ENCODE measurements at regions not wholly inside any gene's neighbourhood (a gene's known extent, or its start where the extent isn't known, plus 50 kb on each side); places are given as distances from the start of the nearest gene placed in this dataset.

- FAIRE-seq = no peak
Observed at GRCh38 chr7:33701927-33702326, 203.4 kb upstream of the BMPER start.

GRCh38 chr7:33702514-33703054 lies 202.8 kb upstream of the BMPER start:
- FAIRE-seq = no peak

DNA sequence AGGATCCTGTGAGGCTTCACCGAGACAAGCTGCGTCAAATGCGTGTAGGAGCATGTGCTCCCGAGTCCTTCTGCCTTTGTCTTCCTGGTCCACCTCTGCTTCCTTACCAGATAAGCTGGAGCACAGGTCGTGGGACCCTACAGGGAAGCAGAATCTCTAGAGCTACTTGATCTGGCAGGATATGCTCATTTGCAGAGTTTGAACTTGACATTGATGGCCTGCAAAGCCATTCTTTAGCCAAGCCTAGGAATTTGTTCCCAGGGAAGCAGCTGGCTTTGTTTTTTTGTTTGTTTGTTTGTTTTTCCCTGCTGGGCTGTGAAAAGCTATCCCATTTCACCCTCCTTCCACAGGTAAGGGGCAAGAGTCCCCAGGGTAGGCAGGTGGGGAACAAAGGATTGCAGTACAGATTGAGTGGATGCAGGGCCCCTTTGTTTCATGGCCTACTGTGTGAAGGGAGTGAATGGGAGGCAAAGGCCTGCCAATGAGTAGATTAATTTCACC lies 200.0 kb upstream of the BMPER start:
- FAIRE-seq = no peak

DNA sequence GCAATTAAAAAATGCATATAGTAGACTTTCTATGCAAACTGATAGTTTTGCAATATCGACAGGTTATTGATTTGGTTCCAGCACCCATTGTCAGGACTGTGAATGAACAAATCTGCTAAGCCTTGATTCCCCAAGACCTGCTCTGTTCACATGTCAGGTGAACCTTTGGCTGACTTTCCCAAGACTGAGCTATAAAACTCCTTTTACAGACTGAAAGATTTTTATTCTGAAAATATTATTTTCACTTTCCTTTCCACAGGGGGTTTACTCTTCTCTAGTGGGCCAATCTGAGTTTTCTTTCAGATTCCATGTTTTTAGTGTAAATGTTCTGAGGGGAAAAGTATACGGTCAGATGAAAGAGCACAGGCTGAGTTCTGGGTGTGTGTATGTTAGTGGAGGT lies 199.2 kb upstream of the BMPER start:
- no peak for FAIRE-seq

DNA sequence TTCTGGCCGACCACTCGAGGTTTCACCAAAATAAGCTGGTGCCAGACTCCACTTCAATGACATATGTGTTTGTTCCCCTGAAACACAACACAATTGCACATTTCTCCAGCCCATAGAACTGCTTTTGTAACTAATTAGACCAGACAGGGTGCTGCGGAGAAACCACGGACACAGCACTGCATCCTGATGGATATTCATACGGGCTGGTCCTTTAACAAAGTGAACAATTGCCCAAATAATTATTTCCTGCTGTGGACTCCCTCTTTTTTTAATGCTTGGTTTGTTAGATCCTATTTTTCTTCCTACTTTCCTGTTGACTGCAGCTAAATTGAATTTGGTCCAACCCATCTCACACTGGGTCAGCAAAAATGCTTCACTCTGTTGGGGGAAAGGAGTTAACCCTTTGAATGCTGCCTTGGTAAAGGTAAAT lies 198.6 kb upstream of the BMPER start:
- FAIRE-seq = no peak

DNA sequence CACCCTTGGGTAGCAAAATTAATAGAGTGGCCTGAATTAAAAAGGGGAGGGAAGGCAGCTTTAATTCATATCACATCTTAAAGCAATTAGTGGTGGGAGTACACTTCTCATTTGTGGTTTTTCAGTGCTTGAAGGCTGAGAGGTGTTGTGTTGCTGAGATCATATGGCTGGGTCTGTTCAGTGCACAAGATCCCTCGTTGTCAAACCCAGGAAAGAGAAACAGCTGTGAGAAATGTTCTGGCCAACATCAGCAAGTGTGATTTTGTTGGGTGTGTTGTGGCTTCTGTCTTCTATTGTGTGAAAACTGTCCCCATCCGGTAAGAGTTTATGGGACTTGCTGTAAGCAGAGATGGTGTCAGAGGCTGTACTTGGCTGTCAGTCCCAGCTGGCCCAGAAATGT lies 197.9 kb upstream of the BMPER start:
- FAIRE-seq = no peak

- no peak for FAIRE-seq
Observed at GRCh38 chr7:33710608-33711007, 194.7 kb upstream of the BMPER start.

DNA sequence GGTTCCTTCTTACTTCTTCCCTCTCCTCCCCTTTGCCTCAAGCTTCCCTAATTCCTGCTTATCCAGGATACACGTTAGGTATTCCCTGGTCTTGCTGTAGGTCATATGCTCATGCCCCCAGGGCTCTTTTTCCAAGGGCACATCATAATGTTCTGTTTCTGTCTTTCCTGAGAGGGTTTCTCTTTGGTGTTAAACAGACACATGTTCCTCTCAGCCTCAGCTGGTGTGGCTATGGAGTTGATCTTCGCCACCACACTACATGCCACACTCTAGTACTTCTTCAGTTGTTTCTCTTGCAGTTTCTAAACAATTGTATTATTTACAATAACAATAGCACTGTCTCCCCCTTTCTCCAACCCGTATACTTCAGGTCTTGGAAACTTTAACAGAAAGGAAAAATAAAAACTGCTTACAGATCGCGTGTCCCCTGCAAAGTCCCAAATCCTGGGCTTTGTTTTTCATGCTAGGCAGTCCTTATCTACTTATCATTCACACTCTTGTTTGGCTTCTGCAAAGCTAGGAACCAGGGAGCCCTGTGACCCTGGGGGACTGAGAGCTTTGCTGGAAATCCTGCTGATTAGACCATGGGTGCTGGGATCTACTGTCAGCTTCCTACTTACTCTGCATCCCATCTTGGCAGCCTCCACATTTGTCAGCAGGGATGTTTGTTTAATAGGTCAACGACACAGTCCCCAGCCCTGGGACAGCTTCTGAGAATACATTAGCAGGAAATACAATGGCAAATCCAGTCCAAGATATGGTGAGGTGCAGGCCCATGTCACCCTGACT lies 193.9 kb upstream of the BMPER start:
- FAIRE-seq = no peak

- no peak for FAIRE-seq
Observed at GRCh38 chr7:33712020-33712414, 193.3 kb upstream of the BMPER start.

DNA sequence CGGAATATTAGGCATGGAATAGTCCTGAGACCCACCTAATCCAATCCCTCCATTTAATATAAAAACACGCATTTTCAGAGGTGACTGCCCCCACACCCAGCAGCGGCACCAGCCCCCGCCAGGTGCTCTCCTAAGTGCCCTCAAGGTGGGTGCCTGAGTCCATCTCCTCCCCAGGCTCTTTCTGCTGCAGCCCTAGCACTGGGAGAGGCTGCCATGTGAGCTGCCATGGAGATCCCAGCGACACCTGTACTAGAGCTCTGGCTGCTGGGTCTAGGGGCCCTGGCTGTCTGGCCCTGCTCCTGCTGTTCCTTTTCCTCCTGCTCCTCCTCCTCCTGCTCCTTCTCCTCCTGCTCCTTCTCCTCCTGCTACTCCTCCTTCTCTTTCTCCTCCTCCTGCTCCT lies 191.1 kb upstream of the BMPER start:
- FAIRE-seq = no peak

- no peak for FAIRE-seq
Observed at GRCh38 chr7:33716581-33717477, 188.5 kb upstream of the BMPER start.

DNA sequence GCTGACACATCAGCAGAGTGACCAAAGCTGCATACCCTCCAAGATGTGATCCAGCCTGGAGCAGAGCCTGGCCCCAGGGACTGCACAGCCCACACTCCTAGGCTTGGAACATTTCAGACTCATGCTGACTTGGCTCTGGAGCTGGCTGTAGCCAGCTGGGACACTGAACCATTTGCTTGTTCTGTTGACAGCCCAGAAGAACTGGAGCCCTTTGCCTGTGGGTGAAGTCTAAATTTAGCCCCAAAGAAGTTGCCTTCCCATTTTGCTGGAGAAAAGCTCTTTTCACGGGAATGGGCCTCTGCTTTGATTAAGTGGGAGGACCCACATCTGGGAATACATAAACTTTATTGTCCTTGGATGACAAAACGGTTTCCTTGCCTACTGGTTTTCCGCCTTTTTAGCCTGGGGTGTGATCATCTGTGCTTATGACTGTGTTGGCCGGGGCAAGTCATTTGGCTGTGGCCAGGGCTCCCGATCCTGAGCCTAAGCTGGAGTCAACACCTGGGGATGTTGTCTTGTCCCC lies 186.2 kb upstream of the BMPER start:
- FAIRE-seq = no peak

- FAIRE-seq = no peak
Observed at GRCh38 chr7:33720139-33720538, 185.2 kb upstream of the BMPER start.

DNA sequence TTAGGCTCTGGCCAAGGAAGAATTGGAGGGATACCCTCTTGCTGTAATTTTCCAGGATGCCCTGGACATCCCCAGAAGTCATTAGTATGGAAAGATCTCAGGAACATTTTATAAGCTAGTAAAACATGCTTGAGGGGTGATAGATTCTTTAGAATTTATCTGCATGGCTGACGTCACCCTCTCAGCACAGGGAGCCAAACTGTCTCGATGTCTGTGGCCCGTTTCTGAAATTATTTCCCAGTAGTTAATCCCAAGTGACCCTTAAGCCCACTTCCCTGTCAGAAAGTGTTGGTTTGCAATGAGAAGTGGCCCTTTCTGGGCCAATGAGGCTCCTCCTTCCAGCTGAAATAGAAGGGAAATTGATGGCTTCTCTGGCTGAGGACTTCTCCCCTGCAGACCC lies 184.5 kb upstream of the BMPER start:
- no peak for FAIRE-seq

DNA sequence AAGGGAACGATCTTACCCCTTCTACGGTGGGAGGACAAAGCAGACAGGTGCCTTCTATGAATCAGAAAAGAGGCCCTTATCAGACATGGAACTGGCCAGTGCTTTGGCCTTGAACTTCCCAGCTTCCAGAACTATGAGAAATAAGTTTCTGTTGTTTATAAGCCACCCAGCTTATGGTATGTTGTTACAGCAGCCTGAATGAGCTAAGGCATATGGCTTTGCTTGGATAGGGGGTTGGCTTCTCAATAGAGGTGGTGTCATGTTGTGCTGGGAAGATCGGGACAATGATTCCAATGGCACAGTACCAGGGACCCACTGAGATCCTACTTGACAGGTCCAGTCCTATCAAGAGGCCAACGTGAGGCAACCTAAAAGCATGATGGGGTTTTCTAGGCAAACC lies 183.4 kb upstream of the BMPER start:
- FAIRE-seq = no peak

GRCh38 chr7:33722383-33723101 lies 182.8 kb upstream of the BMPER start:
- FAIRE-seq = no peak

DNA sequence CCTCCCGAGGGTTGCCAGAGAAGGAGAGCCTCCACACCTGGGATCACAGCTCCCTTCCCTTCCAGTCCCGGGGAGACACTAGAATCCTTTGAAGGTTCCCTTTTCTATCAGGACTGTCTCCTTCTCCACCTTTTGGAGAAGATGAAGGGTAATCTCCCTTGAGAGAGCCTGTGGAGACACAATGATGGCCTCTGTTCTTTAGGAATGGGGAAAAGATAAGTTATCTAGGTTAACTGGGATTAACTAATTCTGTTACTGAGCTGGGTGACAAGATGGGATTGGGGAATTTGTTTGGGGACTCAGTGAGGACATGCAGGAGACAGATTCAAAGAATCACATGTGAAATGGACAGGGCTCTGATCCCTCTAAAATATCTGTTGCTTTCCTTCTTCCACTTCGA lies 181.1 kb upstream of the BMPER start:
- FAIRE-seq = no peak

GRCh38 chr7:33725111-33726025 lies 180.0 kb upstream of the BMPER start:
- no peak for FAIRE-seq

DNA sequence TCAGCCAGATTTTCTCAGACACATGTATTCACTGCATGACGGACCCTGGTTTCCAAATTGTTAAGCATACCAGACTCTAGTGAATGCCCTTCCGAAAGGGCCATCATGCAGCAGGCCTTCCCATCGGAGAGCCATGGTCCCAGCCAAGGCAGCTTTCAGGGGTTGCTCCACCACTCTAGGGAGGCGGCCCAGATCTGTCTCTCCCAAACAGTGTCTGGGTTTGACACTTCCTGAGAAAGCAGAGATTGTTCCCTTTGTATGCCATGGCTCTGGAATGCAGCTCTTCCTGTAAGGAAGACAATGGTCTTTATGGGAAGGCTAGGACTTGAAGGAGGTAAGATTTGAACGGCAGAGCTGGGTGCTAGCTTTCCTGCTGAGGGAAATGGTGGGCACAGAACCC lies 178.8 kb upstream of the BMPER start:
- no peak for FAIRE-seq

DNA sequence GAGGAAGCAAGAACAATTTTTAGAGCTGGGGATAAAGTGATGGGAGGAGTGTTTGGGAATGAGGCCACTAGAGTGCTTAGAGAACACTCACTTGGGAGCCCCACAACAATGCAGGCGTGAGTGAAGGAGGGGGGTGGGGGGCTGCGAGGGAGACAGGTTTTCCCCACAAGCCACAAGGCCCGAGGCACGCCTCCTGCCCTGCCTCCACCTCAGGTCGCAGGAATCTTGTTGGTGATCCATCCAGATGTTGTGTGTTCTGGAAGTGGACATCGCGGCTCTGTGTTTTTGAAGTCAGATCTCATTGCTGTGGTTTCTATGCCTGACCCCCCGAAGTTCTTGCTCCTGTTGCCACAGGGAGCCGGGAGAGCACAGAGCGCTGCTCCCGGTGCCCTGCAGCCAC lies 178.0 kb upstream of the BMPER start:
- FAIRE-seq = no peak

GRCh38 chr7:33728873-33729551 lies 176.3 kb upstream of the BMPER start:
- no peak for FAIRE-seq
